Liver (tissue), 8 donors: ENCODE measurements at regions not wholly inside any gene's neighbourhood (a gene's known extent, or its start where the extent isn't known, plus 50 kb on each side); places are given as distances from the start of the nearest gene placed in this dataset.
"Not testable (repeated sequence)": the region's sequence is repeated elsewhere in the genome, so short reads cannot be mapped to it uniquely, and the experiment has no call there.

Source experiments
- DNase-seq: peaks from one replicate; pipeline ENCODE4 v3.0.0-alpha.2; 2017; ENCODE audit warnings: low spot score
- H3K27ac ChIP-seq, 2 donors: one replicate each; pipeline ENCODE4 v1.7.0; 2013; ENCODE audit warnings: inconsistent platforms in 2 of 2, low read length in 2 of 2, control low read depth in 1 of 2, low read depth in 1 of 2, mild to moderate bottlenecking in 1 of 2
- H3K27me3 ChIP-seq, 4 donors: one replicate each; pipeline versions ENCODE4 v1.6.1 to v1.7.0; 2013; ENCODE audit warnings: low read length in 3 of 4, inconsistent platforms in 1 of 4, mild to moderate bottlenecking in 1 of 4, moderate library complexity in 1 of 4; ENCODE audit not compliant: control insufficient read depth in 4 of 4, insufficient read depth in 4 of 4
- H3K36me3 ChIP-seq, 4 donors: one replicate each; pipeline versions ENCODE4 v1.6.1 to v1.7.0; 2013; ENCODE audit warnings: low read length in 3 of 4, mild to moderate bottlenecking in 3 of 4, low read depth in 1 of 4, moderate library complexity in 1 of 4; ENCODE audit not compliant: control insufficient read depth in 4 of 4, insufficient read depth in 3 of 4
- H3K4me1 ChIP-seq, 4 donors: one replicate each; pipeline versions ENCODE4 v1.6.1 to v1.7.0; 2013; ENCODE audit warnings: low read length in 3 of 4, mild to moderate bottlenecking in 3 of 4, moderate library complexity in 1 of 4; ENCODE audit not compliant: control insufficient read depth in 4 of 4, insufficient read depth in 4 of 4
- H3K4me3 ChIP-seq, 3 donors: one replicate each; pipeline versions ENCODE4 v1.6.1 to v1.7.0; 2013; ENCODE audit warnings: low read length in 3 of 3, control low read depth in 1 of 3, low read depth in 1 of 3, mild to moderate bottlenecking in 1 of 3
- H3K9ac ChIP-seq, 2 donors: one replicate each; pipeline ENCODE4 v1.7.0; 2013; ENCODE audit warnings: low read length in 2 of 2, mild to moderate bottlenecking in 2 of 2, moderate library complexity in 2 of 2, control low read depth in 1 of 2, low read depth in 1 of 2
- H3K9me3 ChIP-seq, 4 donors: one replicate each; pipeline versions ENCODE4 v1.6.1 to v1.7.0; 2013; ENCODE audit warnings: low read length in 3 of 4; ENCODE audit not compliant: control insufficient read depth in 4 of 4
- ATF3 ChIP-seq: IDR thresholded peaks from 2 replicates; pipeline ENCODE4 v1.6.1; 2016; ENCODE audit warnings: antibody characterized with exemption
- CTCF ChIP-seq: fragments of 150-350 bp; IDR thresholded peaks from 2 replicates; pipeline ENCODE4 v1.5.1; 2017; ENCODE audit warnings: improper control_type of control experiment, low read depth, low read length; ENCODE audit not compliant: missing input control
- GABPA ChIP-seq, 2 donors: IDR thresholded peaks in 1 of 2; conservative IDR thresholded peaks in 1 of 2; 2 replicates each; pipeline ENCODE4 v1.6.1; 2016; ENCODE audit warnings: antibody characterized with exemption in 2 of 2, mild to moderate bottlenecking in 1 of 2, moderate library complexity in 1 of 2
- JUND ChIP-seq, 2 donors: IDR thresholded peaks; 2 replicates each; pipeline ENCODE4 v1.6.1; 2016; ENCODE audit warnings: antibody characterized with exemption in 2 of 2
- MAX ChIP-seq: IDR thresholded peaks from 2 replicates; pipeline ENCODE4 v1.6.1; 2016; ENCODE audit warnings: antibody characterized with exemption
- RAD21 ChIP-seq, 2 donors: IDR thresholded peaks; 2 replicates each; pipeline ENCODE4 v1.6.1; 2016; ENCODE audit warnings: antibody characterized with exemption in 2 of 2, mild to moderate bottlenecking in 2 of 2
- REST ChIP-seq: IDR thresholded peaks from 2 replicates; pipeline ENCODE4 v1.6.1; 2016; ENCODE audit warnings: antibody characterized with exemption, mild to moderate bottlenecking
- RXRA ChIP-seq, 2 donors: IDR thresholded peaks; 2 replicates each; pipeline ENCODE4 v1.6.1; 2017 to 2018; ENCODE audit warnings: antibody characterized with exemption in 2 of 2, mild to moderate bottlenecking in 1 of 2
- SP1 ChIP-seq: IDR thresholded peaks from 2 replicates; pipeline ENCODE4 v1.6.1; 2018; ENCODE audit warnings: antibody characterized with exemption, mild to moderate bottlenecking
- TAF1 ChIP-seq: conservative IDR thresholded peaks from 2 replicates; pipeline ENCODE4 v1.6.1; 2016; ENCODE audit warnings: antibody characterized with exemption, mild to moderate bottlenecking
- YY1 ChIP-seq: IDR thresholded peaks from 2 replicates; pipeline ENCODE4 v1.6.1; 2016; ENCODE audit warnings: antibody characterized with exemption, mild to moderate bottlenecking
- ZBTB33 ChIP-seq: IDR thresholded peaks from 2 replicates; pipeline ENCODE4 v1.6.1; 2016; ENCODE audit warnings: antibody characterized with exemption
- WGBS: extraction: QIAGEN DNeasy Blood & Tissue Kit; methylation state at CpG from one replicate; pipeline ENCODE4 v1.1.7; 2013; 5-methylcytosine and 5-hydroxymethylcytosine counted together
- donor health status: healthy.
- donor health status: healthy.
- donor health status: healthy.
- donor health status: healthy.
- donor health status: healthy.

GRCh38 chr2:134056173-134056572, 197.7 kb upstream of the MGAT5 start (continued):
- no peak for TF ChIP-seq ATF3
- TF ChIP-seq MAX = no peak
- no peak for TF ChIP-seq GABPA (IDR thresholded peaks at IDR 0.05 in 1 of 2, conservative IDR thresholded peaks at IDR 0.05 in 1 of 2)
- TF ChIP-seq RXRA (IDR thresholded peaks at IDR 0.05) = no peak
- no peak for TF ChIP-seq JUND (IDR thresholded peaks at IDR 0.05)
- TF ChIP-seq RAD21 (IDR thresholded peaks at IDR 0.05) = no peak
- no peak for TF ChIP-seq ZBTB33
- no peak for TF ChIP-seq YY1
- no peak for TF ChIP-seq SP1

GRCh38 chr2:134061066-134061465, 192.8 kb upstream of the MGAT5 start:
- DNase-seq, H3K9ac ChIP-seq, H3K27me3 ChIP-seq, H3K27ac ChIP-seq, H3K4me3 ChIP-seq, H3K36me3 ChIP-seq, H3K9me3 ChIP-seq, H3K4me1 ChIP-seq: not testable (repeated sequence)
- 81% methylated on average over 8 of the region's 8 CpGs for WGBS

GRCh38 chr2:134062235-134062634, 191.6 kb upstream of the MGAT5 start:
- not testable (repeated sequence) for H3K4me1 ChIP-seq, DNase-seq, H3K27ac ChIP-seq, H3K27me3 ChIP-seq, H3K9me3 ChIP-seq, H3K36me3 ChIP-seq, H3K9ac ChIP-seq, H3K4me3 ChIP-seq
- 65% methylated on average over 3 of the region's 3 CpGs for WGBS

GRCh38 chr2:134063916-134064315, 190.0 kb upstream of the MGAT5 start:
- H3K4me1 ChIP-seq, H3K36me3 ChIP-seq, H3K9me3 ChIP-seq, DNase-seq, H3K27me3 ChIP-seq, H3K27ac ChIP-seq, H3K4me3 ChIP-seq, H3K9ac ChIP-seq: not testable (repeated sequence)
- 96% methylated on average over 27 of the region's 27 CpGs for WGBS

GRCh38 chr2:134070281-134070741, 183.6 kb upstream of the MGAT5 start:
- no peak overlapping the region for H3K4me3 ChIP-seq
- no peaks in the 10 kb centered on the region for H3K36me3 ChIP-seq
- H3K4me1 ChIP-seq = no peaks in the 10 kb centered on the region
- no peaks in the 10 kb centered on the region for H3K27me3 ChIP-seq
- TF ChIP-seq TAF1 (no peak), GABPA (IDR thresholded peaks at IDR 0.05 in 1 of 2, conservative IDR thresholded peaks at IDR 0.05 in 1 of 2) (no peak), CTCF (no peak), REST (no peak), YY1 (no peak), MAX (no peak), RXRA (IDR thresholded peaks at IDR 0.05) (no peak), JUND (IDR thresholded peaks at IDR 0.05) (no peak)
- no peak for DNase-seq
- no peaks in the 10 kb centered on the region for H3K9me3 ChIP-seq
- WGBS = 94% methylated on average over 6 of the region's 6 CpGs
- no peak overlapping the region for H3K27ac ChIP-seq
- no peak overlapping the region for H3K9ac ChIP-seq
